BJ (cell line): ENCODE measurements at regions not wholly inside any gene's neighbourhood (a gene's known extent, or its start where the extent isn't known, plus 50 kb on each side); places are given as distances from the start of the nearest gene placed in this dataset.

Source experiments
- CTCF ChIA-PET: fragments of 350-600 bp; formaldehyde crosslinking; extraction: SDS; loops from one replicate; lab custom pipeline; 2021; ENCODE audit warnings: antibody characterized with exemption, inconsistent platforms; lab: Yijun Ruan, JAX
- POLR2A ChIA-PET: fragments of 300-600 bp; sonication (Branson Sonifier 250); formaldehyde crosslinking; extraction: SDS; loops from one replicate; lab custom pipeline; 2021; ENCODE audit warnings: antibody characterized with exemption; lab: Charles Lee
- DNase-seq: peaks from one replicate; pipeline ENCODE4 v3.0.0-alpha.2; 2011; ENCODE audit warnings: low read depth
- H3K27me3 ChIP-seq: 2 replicates; pipeline ENCODE4 v1.6.0; 2011; ENCODE audit warnings: low read length; ENCODE audit not compliant: control insufficient read depth, insufficient read depth
- H3K36me3 ChIP-seq: 2 replicates; pipeline ENCODE4 v1.5.1; 2011; ENCODE audit warnings: low read length; ENCODE audit not compliant: control insufficient read depth, insufficient read depth
- H3K4me3 ChIP-seq: 2 replicates; pipeline ENCODE4 v1.5.1; 2011; ENCODE audit warnings: low read depth, mild to moderate bottlenecking, control low read depth, low read length
- TF ChIP-seq, protein P1 (sequence below): IDR thresholded peaks from 2 replicates; pipeline ENCODE4 v1.5.1; 2011; ENCODE audit warnings: low read depth, mild to moderate bottlenecking, control low read depth, inconsistent platforms, low read length, moderate library complexity; ENCODE audit not compliant: insufficient read depth

DNA sequence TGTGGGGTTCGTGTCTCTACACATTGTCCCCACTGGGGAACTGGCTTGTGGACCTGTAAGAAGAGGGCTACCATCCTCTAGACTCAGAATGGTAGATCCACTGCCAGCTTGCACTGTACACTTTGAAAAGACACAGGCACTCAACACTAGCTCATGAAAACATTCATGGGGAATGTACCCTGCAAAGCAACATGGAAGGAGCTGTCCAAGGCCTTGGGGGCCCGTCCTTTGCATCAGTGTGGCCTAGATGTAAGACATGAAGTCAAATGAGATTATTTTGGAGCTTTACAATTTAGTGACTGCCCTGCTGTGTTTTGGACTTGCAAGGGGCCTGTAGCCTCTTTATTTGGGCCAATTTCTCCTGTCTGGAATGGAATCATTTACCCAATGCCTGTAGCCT lies 399.0 kb upstream of the PCDH15 start:
- TF ChIP-seq, protein P1, sequence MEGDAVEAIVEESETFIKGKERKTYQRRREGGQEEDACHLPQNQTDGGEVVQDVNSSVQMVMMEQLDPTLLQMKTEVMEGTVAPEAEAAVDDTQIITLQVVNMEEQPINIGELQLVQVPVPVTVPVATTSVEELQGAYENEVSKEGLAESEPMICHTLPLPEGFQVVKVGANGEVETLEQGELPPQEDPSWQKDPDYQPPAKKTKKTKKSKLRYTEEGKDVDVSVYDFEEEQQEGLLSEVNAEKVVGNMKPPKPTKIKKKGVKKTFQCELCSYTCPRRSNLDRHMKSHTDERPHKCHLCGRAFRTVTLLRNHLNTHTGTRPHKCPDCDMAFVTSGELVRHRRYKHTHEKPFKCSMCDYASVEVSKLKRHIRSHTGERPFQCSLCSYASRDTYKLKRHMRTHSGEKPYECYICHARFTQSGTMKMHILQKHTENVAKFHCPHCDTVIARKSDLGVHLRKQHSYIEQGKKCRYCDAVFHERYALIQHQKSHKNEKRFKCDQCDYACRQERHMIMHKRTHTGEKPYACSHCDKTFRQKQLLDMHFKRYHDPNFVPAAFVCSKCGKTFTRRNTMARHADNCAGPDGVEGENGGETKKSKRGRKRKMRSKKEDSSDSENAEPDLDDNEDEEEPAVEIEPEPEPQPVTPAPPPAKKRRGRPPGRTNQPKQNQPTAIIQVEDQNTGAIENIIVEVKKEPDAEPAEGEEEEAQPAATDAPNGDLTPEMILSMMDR = no peak
- no peaks in the 10 kb centered on the region for H3K27me3 ChIP-seq
- no peak for DNase-seq
- H3K36me3 ChIP-seq = no peaks in the 10 kb centered on the region
- ChIA-PET CTCF (interaction anchor here (0.6 kb wide), 1 partner anchor 160 kb away, joined by 3 read pairs; no protein-coding TSS in a partner anchor), POLR2A (no interaction called here)
- no peak overlapping the region for H3K4me3 ChIP-seq

DNA sequence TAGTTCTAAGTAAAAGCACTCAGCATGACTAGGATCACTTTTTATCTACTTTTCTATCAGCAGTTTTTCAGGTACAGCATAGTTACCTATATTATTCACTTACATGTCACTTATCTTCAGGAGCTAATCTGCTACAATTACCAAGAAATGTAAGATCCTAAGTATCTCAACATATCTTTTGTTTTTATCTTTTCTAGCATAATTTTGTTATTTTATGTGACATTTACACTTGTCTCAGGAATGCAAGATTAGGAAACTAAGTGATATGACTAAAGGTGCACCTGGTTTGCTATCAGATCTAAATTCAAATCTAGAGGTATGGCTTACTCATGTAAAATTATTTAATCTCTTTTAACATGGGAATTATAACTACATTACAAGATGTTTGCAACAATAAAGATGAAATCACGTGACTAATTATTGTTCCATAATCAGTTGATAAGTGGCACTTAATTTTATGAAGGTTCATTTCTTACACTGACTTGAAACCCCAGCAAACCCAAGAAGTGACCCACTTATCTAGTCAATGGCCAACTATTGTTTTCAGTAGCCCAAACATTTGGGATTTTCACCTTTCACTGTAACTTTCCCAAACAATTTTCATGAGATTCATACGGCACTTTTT lies 390.3 kb upstream of the PCDH15 start:
- no peak overlapping the region for H3K4me3 ChIP-seq
- POLR2A ChIA-PET = no interaction called here
- no peaks in the 10 kb centered on the region for H3K27me3 ChIP-seq
- H3K36me3 ChIP-seq = no peaks in the 10 kb centered on the region
- CTCF ChIA-PET = no interaction called here
- TF ChIP-seq, protein P1 = no peak
- DNase-seq = no peak

DNA sequence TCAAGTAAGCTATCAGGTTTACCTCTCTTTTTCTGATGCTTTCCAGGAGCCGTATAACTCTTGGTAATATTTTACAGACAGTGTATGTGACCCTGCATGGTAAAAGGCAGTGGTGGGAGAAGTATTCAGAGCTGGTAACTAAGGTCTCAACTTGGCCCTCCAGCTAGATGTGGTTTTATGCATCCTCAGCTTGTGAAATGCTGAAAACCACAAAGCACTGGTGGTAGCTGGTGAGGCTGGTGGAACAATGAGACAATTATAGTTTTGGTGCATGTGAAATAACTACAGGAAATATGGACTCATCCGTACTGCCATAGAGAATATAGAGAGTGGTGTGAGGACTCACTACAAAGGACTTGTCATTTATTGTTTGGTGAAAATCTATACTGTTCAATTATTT lies 383.0 kb upstream of the PCDH15 start:
- H3K27me3 ChIP-seq = no peaks in the 10 kb centered on the region
- H3K36me3 ChIP-seq = no peaks in the 10 kb centered on the region
- no peak overlapping the region for H3K4me3 ChIP-seq
- CTCF ChIA-PET = interaction anchor here (0.6 kb wide), 1 partner anchor 185 kb away, joined by 4 read pairs; no protein-coding TSS in a partner anchor
- DNase-seq = no peak
- POLR2A ChIA-PET = no interaction called here
- TF ChIP-seq, protein P1 = no peak

GRCh38 chr10:55180357-55180756 lies 379.3 kb upstream of the PCDH15 start:
- Histone ChIP-seq H3K36me3 (no peaks in the 10 kb centered on the region), H3K27me3 (no peaks in the 10 kb centered on the region), H3K4me3 (no peak overlapping the region)
- DNase-seq = no peak
- ChIA-PET POLR2A (no interaction called here), CTCF (no interaction called here)
- TF ChIP-seq, protein P1 = no peak

DNA sequence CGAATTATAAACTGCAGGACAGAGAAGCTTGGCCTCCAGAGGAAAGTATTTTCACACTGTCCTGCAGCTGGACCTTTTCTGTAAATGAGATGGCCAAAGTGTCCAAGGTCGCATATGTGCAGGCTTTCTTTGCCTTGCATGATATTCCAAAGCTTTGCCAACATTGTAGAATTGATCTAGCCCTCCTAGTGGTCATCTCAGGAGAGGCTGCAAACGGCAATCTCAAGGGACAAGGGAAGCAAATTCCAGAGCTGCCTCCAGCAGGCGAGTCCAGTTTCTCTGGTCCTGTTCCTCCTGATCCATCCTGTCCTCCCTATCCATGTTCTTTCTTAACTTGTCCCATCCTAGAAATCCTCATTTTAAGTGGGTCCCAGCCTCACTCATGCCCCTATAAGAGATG lies 373.4 kb upstream of the PCDH15 start:
- no peak for DNase-seq
- no peaks in the 10 kb centered on the region for H3K36me3 ChIP-seq
- H3K4me3 ChIP-seq = no peak overlapping the region
- ChIA-PET CTCF (interaction anchor here (0.6 kb wide), 1 partner anchor 1376 kb away, joined by 3 read pairs; no protein-coding TSS in a partner anchor), POLR2A (no interaction called here)
- H3K27me3 ChIP-seq = no peaks in the 10 kb centered on the region
- TF ChIP-seq, protein P1 = no peak
